ENCODE measurements at regions not wholly inside any gene's neighbourhood (a gene's known extent, or its start where the extent isn't known, plus 50 kb on each side); places are given as distances from the start of the nearest gene placed in this dataset.

DNA sequence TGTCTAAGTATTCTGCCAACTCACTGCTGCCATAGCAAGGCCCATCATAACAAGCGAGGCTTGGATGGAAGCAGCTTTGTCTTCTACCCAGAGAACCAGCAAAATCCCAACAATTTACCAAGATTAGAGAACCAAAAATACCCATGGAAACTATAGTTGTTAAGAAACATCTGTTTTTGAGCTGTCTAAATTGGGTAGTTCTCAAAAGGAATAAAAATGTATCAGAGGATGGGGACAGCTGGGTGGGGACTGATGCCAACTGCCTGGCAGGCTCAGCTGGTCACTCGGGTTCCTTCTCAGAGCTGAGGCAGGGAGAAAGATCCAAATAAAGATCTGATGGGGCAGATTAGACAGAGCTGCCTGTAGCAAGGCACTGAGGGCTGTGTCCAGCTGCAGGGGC lies 85.9 kb upstream of the GRK3 start:
- peaks cover 4 to 5% of the 10 kb centered on the region in 2 experiments; a peak in 2 of 4 replicates for H3K9me3 ChIP-seq (ENCODE audit: insufficient read depth in 2 of 2, low read depth in 1 of 2, low read length in 1 of 2)
- H4K8ac ChIP-seq (ENCODE audit: extremely low read depth, insufficient read depth, low read length): no peak overlapping the region
- H3K9ac ChIP-seq (replicated peaks in 1 of 4; ENCODE audit: extremely low read depth in 1 of 4, low read depth in 3 of 4, low read length in 3 of 4): no peak overlapping the region
- H2BK120ac ChIP-seq (replicated peaks; ENCODE audit: low read depth, low read length): no peak overlapping the region
- H3K79me1 ChIP-seq (ENCODE audit: low read depth, low read length): no peaks in the 10 kb centered on the region
- H3K18ac ChIP-seq (ENCODE audit: extremely low read depth, low read length): no peak overlapping the region
- H3K4me2 ChIP-seq (ENCODE audit: insufficient read depth in 1 of 2, low read depth in 2 of 2, low read length in 2 of 2): no peak overlapping the region
- WGBS, 2 experiments (ENCODE audit: extremely low coverage in 1 of 2, insufficient coverage in 1 of 2, insufficient read length in 1 of 2, insufficient replicate concordance in 2 of 2, low coverage in 1 of 2, low lambda C conversion rate in 2 of 2, missing lambda C conversion rate in 1 of 2): 87% methylated on average over 2 of the region's 2 CpGs; no CpG with 5 or more reads in 1 of the 2 experiments
- peaks cover 0 to 3% of the 10 kb centered on the region in 2 experiments for H4K20me1 ChIP-seq (replicated peaks in 1 of 2; ENCODE audit: control insufficient read depth in 1 of 2, insufficient read depth in 2 of 2, low read length in 2 of 2)
- no peak overlapping the region for H3K27ac ChIP-seq (ENCODE audit: low read depth, low read length)
- no peak overlapping the region for H4K91ac ChIP-seq (replicated peaks; ENCODE audit: insufficient read length, low read length)
- H2AFZ ChIP-seq (ENCODE audit: low read length): no peak overlapping the region
- H3K56ac ChIP-seq (replicated peaks; ENCODE audit: insufficient read length, low read depth, low read length): no peak overlapping the region
- no peak overlapping the region for H2BK15ac ChIP-seq (ENCODE audit: low read length)
- no peaks in the 10 kb centered on the region for H3K23me2 ChIP-seq (ENCODE audit: low read depth, low read length)
- H3K27me3 ChIP-seq (replicated peaks in 1 of 4; ENCODE audit: control insufficient read depth in 3 of 4, extremely low read depth in 1 of 4, insufficient read depth in 3 of 4, low read length in 3 of 4): no peaks in the 10 kb centered on the region
- H3K4me1 ChIP-seq (replicated peaks in 1 of 4; ENCODE audit: control insufficient read depth in 3 of 4, insufficient read depth in 4 of 4, low read length in 3 of 4): no peaks in the 10 kb centered on the region
- no peak overlapping the region for H2AK5ac ChIP-seq (ENCODE audit: low read depth, low read length)
- POLR2A ChIA-PET (ENCODE audit: partially characterized antibody): no interaction called here
- H2BK5ac ChIP-seq (ENCODE audit: low read depth, low read length): no peak overlapping the region
- no peaks in the 10 kb centered on the region for H3K79me2 ChIP-seq (ENCODE audit: control insufficient read depth in 1 of 2, insufficient read depth in 2 of 2, low read length in 2 of 2)
- H2BK12ac ChIP-seq (ENCODE audit: low read depth, low read length): no peak overlapping the region
- no peak for DNase-seq (ENCODE audit: low read depth in 1 of 2, low spot score in 2 of 2)
- no peak for FAIRE-seq
- H3K4ac ChIP-seq (replicated peaks; ENCODE audit: insufficient read length, low read depth, low read length): no peak overlapping the region
- H3K14ac ChIP-seq (ENCODE audit: insufficient read length): no peak overlapping the region
- H4K5ac ChIP-seq (ENCODE audit: insufficient read length, low read depth, low read length): no peak overlapping the region
- CTCF ChIA-PET (ENCODE audit: partially characterized antibody): no interaction called here
- no peak overlapping the region for H3K23ac ChIP-seq (ENCODE audit: insufficient read length)
- no peak overlapping the region for H2BK20ac ChIP-seq (ENCODE audit: low read length)
- no peaks in the 10 kb centered on the region; a peak in 1 of 8 replicates for H3K36me3 ChIP-seq (ENCODE audit: control insufficient read depth in 2 of 4, insufficient read depth in 4 of 4, low read length in 3 of 4)
- H3K4me3 ChIP-seq (ENCODE audit: extremely low read depth in 1 of 4, insufficient read depth in 2 of 4, low read depth in 3 of 4, low read length in 4 of 4): no peak overlapping the region
- TF ChIP-seq KDM5A (IDR thresholded peaks at IDR 0.05; ENCODE audit: low read length): no peak
- TF ChIP-seq, protein P1, sequence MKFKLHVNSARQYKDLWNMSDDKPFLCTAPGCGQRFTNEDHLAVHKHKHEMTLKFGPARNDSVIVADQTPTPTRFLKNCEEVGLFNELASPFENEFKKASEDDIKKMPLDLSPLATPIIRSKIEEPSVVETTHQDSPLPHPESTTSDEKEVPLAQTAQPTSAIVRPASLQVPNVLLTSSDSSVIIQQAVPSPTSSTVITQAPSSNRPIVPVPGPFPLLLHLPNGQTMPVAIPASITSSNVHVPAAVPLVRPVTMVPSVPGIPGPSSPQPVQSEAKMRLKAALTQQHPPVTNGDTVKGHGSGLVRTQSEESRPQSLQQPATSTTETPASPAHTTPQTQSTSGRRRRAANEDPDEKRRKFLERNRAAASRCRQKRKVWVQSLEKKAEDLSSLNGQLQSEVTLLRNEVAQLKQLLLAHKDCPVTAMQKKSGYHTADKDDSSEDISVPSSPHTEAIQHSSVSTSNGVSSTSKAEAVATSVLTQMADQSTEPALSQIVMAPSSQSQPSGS (IDR thresholded peaks at IDR 0.05; ENCODE audit: low read length): no peak
- TF ChIP-seq TEAD4 (IDR thresholded peaks at IDR 0.05; ENCODE audit: low read depth, low read length): no peak

All from H1 (cell line).